HG03460 (cell line): ENCODE measurements at regions not wholly inside any gene's neighbourhood (a gene's known extent, or its start where the extent isn't known, plus 50 kb on each side); places are given as distances from the start of the nearest gene placed in this dataset.
A peak's percentile ranks its signal among the peaks of the same experiment; 100 is the strongest.

Experiments
- ATAC-seq: cut with Tn5 transposase; IDR thresholded peaks from one replicate; pipeline ENCODE4 v1.9.1; 2021; ENCODE audit not compliant: unreplicated experiment

- ATAC-seq, result no peak
These were observed 218.2 kb upstream of the ADGRL2 start for GRCh38 chr1:81582467-81582986.

GRCh38 chr1:81578867-81579266 is 221.9 kb upstream of the ADGRL2 start:
- no peak for ATAC-seq

GRCh38 chr1:81577004-81577697 is 223.6 kb upstream of the ADGRL2 start:
- no peak for ATAC-seq

- no peak for ATAC-seq
These were observed 226.3 kb upstream of the ADGRL2 start for GRCh38 chr1:81574408-81574807.

- no peak for ATAC-seq
These were observed 227.3 kb upstream of the ADGRL2 start for GRCh38 chr1:81573458-81573857.

- ATAC-seq, result no peak
These were observed 228.8 kb upstream of the ADGRL2 start for GRCh38 chr1:81571946-81572345.

- ATAC-seq, result no peak
These were observed 231.0 kb upstream of the ADGRL2 start for GRCh38 chr1:81569761-81570160.

- no peak for ATAC-seq
These were observed 237.1 kb upstream of the ADGRL2 start for GRCh38 chr1:81563632-81564031.

GRCh38 chr1:81562934-81563333 is 237.8 kb upstream of the ADGRL2 start:
- no peak for ATAC-seq

- ATAC-seq, result no peak
These were observed 240.1 kb upstream of the ADGRL2 start for GRCh38 chr1:81560629-81561028.

- ATAC-seq, result no peak
These were observed 240.9 kb upstream of the ADGRL2 start for GRCh38 chr1:81559662-81560350.

GRCh38 chr1:81558291-81559076 is 242.2 kb upstream of the ADGRL2 start:
- ATAC-seq, result no peak

- no peak for ATAC-seq
These were observed 243.8 kb upstream of the ADGRL2 start for GRCh38 chr1:81556968-81557367.

- ATAC-seq, result no peak
These were observed 246.2 kb upstream of the ADGRL2 start for GRCh38 chr1:81554534-81554933.

- no peak for ATAC-seq
These were observed 246.6 kb upstream of the ADGRL2 start for GRCh38 chr1:81554108-81554507.

- ATAC-seq, result no peak
These were observed 247.2 kb upstream of the ADGRL2 start for GRCh38 chr1:81553503-81553902.

GRCh38 chr1:81551946-81552345 is 248.8 kb upstream of the ADGRL2 start:
- ATAC-seq, result no peak

- ATAC-seq, result no peak
These were observed 250.0 kb upstream of the ADGRL2 start for GRCh38 chr1:81550753-81551152.

GRCh38 chr1:81549588-81550127 is 251.1 kb upstream of the ADGRL2 start:
- peak; percentile 37 for ATAC-seq

- ATAC-seq, result peak; percentile 59
These were observed 251.7 kb upstream of the ADGRL2 start for GRCh38 chr1:81548918-81549587.

GRCh38 chr1:81547912-81548303 is 252.8 kb upstream of the ADGRL2 start:
- ATAC-seq, result peak; percentile 56
